Parathyroid adenoma (tissue), 2 donors: ENCODE measurements at regions not wholly inside any gene's neighbourhood (a gene's known extent, or its start where the extent isn't known, plus 50 kb on each side); places are given as distances from the start of the nearest gene placed in this dataset.

Experiments
- H2AFZ ChIP-seq: fragments of 300-600 bp; sonication (generic); one replicate; pipeline ENCODE4 v1.7.0; 2017; ENCODE audit warnings: antibody characterized with exemption, mild to moderate bottlenecking
- H3K27ac ChIP-seq: fragments of 300-600 bp; sonication (generic); one replicate; pipeline ENCODE4 v1.7.0; 2017
- H3K27me3 ChIP-seq: fragments of 300-600 bp; sonication (generic); one replicate; pipeline ENCODE4 v1.7.0; 2017; ENCODE audit warnings: low read length; ENCODE audit not compliant: control insufficient read depth, insufficient read depth
- H3K36me3 ChIP-seq: fragments of 300-600 bp; sonication (generic); one replicate; pipeline ENCODE4 v1.7.0; 2017; ENCODE audit warnings: low read length; ENCODE audit not compliant: control insufficient read depth, insufficient read depth
- H3K4me1 ChIP-seq: fragments of 300-600 bp; sonication (generic); one replicate; pipeline ENCODE4 v1.7.0; 2017; ENCODE audit warnings: control low read depth
- H3K4me2 ChIP-seq: fragments of 300-600 bp; sonication (generic); one replicate; pipeline ENCODE4 v1.7.0; 2017; ENCODE audit warnings: low read length
- H3K4me3 ChIP-seq: fragments of 300-600 bp; sonication (generic); one replicate; pipeline ENCODE4 v1.7.0; 2017; ENCODE audit warnings: low read depth, low read length
- H3K79me2 ChIP-seq: fragments of 300-600 bp; sonication (generic); one replicate; pipeline ENCODE4 v1.7.0; 2017; ENCODE audit warnings: control low read depth
- H3K9ac ChIP-seq: fragments of 300-600 bp; sonication (generic); one replicate; pipeline ENCODE4 v1.7.0; 2017; ENCODE audit warnings: mild to moderate bottlenecking
- H3K9me3 ChIP-seq: fragments of 300-600 bp; sonication (generic); one replicate; pipeline ENCODE4 v1.7.0; 2017; ENCODE audit warnings: low read length; ENCODE audit not compliant: control insufficient read depth
- CTCF ChIP-seq: fragments of 300-600 bp; sonication (generic); IDR thresholded peaks from one replicate; pipeline ENCODE4 v1.7.0; 2017; ENCODE audit warnings: antibody characterized with exemption, mild to moderate bottlenecking
- donor health status: primary hyperparathyroidism.

- TF ChIP-seq CTCF = no peak
- Histone ChIP-seq H3K4me2 (no peak overlapping the region), H2AFZ (no peak overlapping the region), H3K9me3 (no peaks in the 10 kb centered on the region), H3K4me3 (no peak overlapping the region), H3K27me3 (no peaks in the 10 kb centered on the region), H3K9ac (no peak overlapping the region), H3K4me1 (no peaks in the 10 kb centered on the region), H3K79me2 (no peaks in the 10 kb centered on the region), H3K27ac (no peak overlapping the region), H3K36me3 (no peaks in the 10 kb centered on the region)
These were observed 553.7 kb downstream of the USP25 start for GRCh38 chr21:16283516-16283915.

GRCh38 chr21:16285605-16286126 is 555.9 kb downstream of the USP25 start:
- Histone ChIP-seq H3K9me3 (no peaks in the 10 kb centered on the region), H2AFZ (no peak overlapping the region), H3K36me3 (no peaks in the 10 kb centered on the region), H3K27me3 (no peaks in the 10 kb centered on the region), H3K79me2 (no peaks in the 10 kb centered on the region), H3K27ac (no peak overlapping the region), H3K9ac (no peak overlapping the region), H3K4me2 (no peak overlapping the region), H3K4me3 (no peak overlapping the region), H3K4me1 (no peaks in the 10 kb centered on the region)
- TF ChIP-seq CTCF = no peak

- Histone ChIP-seq H3K4me1 (no peaks in the 10 kb centered on the region), H3K4me2 (no peak overlapping the region), H3K9ac (no peak overlapping the region), H3K27me3 (no peaks in the 10 kb centered on the region), H3K4me3 (no peak overlapping the region), H3K79me2 (no peaks in the 10 kb centered on the region), H2AFZ (no peak overlapping the region), H3K27ac (no peak overlapping the region), H3K36me3 (no peaks in the 10 kb centered on the region), H3K9me3 (no peaks in the 10 kb centered on the region)
- no peak for TF ChIP-seq CTCF
These were observed 557.3 kb downstream of the USP25 start for GRCh38 chr21:16287046-16287445.

- no peak for TF ChIP-seq CTCF
- H3K4me1 ChIP-seq = no peaks in the 10 kb centered on the region
- no peaks in the 10 kb centered on the region for H3K27me3 ChIP-seq
- no peaks in the 10 kb centered on the region for H3K9me3 ChIP-seq
- H3K27ac ChIP-seq = no peak overlapping the region
- no peak overlapping the region for H3K4me3 ChIP-seq
- no peaks in the 10 kb centered on the region for H3K36me3 ChIP-seq
- H3K9ac ChIP-seq = no peak overlapping the region
- no peak overlapping the region for H2AFZ ChIP-seq
- no peak overlapping the region for H3K4me2 ChIP-seq
- no peaks in the 10 kb centered on the region for H3K79me2 ChIP-seq
These were observed 561.5 kb downstream of the USP25 start for GRCh38 chr21:16291296-16291695.

- no peak overlapping the region for H2AFZ ChIP-seq
- H3K4me1 ChIP-seq = no peaks in the 10 kb centered on the region
- no peak overlapping the region for H3K4me3 ChIP-seq
- H3K36me3 ChIP-seq = no peaks in the 10 kb centered on the region
- H3K27me3 ChIP-seq = no peaks in the 10 kb centered on the region
- no peak overlapping the region for H3K9ac ChIP-seq
- H3K27ac ChIP-seq = no peak overlapping the region
- H3K9me3 ChIP-seq = no peaks in the 10 kb centered on the region
- no peaks in the 10 kb centered on the region for H3K79me2 ChIP-seq
- no peak overlapping the region for H3K4me2 ChIP-seq
- no peak for TF ChIP-seq CTCF
These were observed 564.3 kb downstream of the USP25 start for GRCh38 chr21:16294128-16294527.
